ENCODE measurements at regions not wholly inside any gene's neighbourhood (a gene's known extent, or its start where the extent isn't known, plus 50 kb on each side); places are given as distances from the start of the nearest gene placed in this dataset.
"Not testable (repeated sequence)": the region's sequence is repeated elsewhere in the genome, so short reads cannot be mapped to it uniquely, and the experiment has no call there.

DNA sequence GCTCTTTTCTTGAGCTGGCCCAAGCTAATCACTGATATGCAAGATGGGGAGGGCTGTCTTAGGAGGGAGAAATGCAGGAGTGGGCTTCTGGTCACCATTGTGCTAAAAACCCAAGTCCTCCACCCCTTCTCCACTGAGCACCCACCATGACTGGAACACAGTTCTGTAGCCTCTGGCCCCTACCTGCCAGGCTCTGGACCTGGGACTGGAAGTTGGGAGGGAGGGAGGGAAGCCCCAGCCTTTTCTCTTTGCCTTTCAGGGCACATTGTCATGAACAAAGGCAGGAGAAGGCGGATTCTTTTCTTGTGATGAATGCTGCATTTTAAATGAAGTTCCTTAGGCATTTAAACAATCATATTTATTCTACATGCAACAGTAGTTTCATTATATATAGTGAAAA, 559.1 kb upstream of the TRPC7 start:
- no peak for DNase-seq

DNA sequence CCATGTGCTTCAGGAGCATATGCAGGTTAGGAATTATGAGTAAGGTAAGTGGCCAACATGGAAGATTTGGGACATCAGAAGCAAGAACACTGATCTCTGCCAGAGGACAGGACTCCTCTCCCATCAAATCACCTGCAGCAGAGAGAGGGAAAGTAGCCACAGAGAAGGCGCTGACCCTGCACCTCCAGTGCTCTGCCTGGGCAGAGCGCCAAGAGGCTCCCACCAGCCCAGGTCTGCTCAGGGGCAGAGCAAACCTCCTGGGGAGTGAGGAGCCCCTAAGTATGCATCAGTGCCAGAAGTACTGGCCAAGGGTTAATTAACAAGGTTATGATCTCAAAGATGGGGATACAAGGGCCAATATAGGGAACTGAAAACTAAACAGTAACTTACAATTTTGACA, 545.3 kb upstream of the TRPC7 start:
- no peak for DNase-seq

DNA sequence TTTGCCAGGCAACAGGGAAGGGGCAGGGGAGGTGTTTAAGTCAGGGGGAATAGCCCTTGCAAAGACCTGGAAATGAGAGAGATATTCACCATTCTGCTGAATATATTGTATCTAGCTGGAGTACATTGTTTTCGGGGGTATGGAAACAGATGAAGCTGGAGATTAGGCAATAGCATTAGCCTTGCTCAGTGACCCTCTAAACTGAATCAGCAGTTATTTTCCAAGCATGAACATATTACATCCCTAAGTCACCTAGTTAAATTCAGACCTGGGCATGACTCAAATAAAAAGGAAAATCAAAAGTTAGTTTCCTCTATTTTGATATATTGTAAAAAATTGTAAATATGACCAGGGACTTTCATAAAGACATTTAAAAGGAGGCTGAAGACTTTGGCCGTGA, 544.6 kb upstream of the TRPC7 start:
- no peak for DNase-seq

DNA sequence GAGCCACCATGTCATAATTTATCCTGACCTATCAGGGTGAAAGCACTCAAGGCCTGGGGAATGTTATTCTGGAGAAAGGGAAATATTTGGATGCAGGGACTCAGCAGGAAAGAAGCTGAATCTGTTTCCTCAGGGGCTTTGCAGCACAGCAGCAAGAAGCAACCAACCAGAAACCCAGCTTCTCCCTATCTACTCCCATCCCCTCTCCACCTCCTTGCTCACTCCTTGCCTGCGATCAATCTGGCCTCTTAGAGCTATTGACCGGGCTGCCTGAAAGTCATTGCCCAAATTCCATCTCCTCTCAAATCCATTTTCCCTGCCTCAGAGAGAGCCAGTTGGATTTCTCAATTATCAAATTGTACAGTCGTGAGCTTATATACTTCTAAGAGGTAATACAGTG, 542.0 kb upstream of the TRPC7 start:
- DNase-seq, result no peak

DNA sequence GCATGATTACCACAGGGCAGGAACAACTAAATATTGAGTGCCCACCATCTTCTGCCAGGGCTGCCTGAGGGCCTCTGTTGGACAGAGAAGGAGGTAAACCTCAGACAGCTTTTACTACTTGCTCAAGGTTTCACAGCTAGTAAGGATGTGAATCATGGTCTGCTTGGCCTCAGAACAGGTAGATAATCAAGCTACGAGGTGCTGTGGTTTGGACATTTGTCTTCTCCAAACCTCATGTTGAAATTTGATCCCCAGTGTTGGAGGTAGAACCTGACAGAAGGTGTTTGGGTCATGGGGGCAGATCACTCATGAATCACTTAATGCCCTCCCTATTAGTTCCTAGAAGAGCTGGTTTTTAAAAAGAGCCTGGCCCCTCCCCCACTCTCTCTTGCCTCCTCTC, 541.2 kb upstream of the TRPC7 start:
- DNase-seq, result no peak

DNA sequence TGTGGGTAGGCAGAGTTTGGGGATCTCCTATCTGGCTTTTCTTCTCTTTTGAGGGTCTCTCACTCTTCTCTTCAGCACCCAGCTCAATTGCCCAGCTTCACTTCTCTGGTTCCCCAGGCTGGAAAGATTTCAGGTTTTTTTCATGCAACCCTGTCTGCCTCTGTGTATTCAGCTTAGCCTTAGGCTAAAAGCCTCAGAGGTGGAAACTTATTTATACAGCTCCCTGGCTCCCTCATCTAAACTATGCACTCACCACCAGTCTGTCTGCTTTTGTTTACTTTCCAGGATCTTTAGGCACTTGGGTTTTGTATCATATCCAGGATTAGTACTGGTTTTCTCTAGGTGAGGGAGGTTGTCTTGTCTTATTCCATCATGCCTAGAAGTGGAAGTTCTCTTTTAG, 540.2 kb upstream of the TRPC7 start:
- no peak for DNase-seq

DNA sequence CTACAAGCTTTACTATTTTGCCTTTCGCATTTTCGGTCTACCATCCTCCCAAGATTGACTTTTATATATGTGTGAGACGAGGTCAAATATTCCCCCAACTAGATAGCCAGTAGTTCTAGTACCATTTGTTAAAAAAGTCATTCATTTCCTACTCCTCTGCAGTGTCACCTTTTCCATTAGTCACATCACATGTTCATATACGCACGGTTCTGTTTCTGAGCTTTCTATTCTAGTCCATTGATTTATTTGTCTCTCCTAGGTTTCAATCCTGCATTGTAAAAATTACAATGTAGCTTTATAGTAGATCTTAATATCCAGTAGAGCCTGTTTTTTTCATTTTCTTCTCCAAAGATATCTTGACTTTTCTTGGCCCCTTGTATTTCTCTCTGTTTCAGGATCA, 528.7 kb upstream of the TRPC7 start:
- DNase-seq, result no peak

DNA sequence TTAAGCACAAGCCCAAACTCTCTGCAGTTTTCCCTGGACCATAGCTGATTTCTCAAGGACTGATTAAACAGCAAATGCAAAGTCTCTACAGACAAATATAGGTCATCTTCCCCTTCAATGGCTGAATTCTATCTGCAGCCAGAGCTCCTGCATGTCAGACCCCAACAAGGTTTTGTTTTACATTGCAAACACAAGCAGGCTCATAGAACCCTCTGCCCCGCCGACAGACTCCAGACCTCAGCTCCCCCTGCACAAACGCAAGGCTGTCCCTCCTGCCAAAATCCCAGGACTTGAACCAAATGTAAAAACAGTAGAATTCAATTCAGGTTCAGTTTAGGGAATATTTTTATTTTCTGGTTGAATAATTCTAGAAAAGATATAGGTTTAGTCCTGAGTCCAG, 526.7 kb upstream of the TRPC7 start:
- no peak for DNase-seq

DNA sequence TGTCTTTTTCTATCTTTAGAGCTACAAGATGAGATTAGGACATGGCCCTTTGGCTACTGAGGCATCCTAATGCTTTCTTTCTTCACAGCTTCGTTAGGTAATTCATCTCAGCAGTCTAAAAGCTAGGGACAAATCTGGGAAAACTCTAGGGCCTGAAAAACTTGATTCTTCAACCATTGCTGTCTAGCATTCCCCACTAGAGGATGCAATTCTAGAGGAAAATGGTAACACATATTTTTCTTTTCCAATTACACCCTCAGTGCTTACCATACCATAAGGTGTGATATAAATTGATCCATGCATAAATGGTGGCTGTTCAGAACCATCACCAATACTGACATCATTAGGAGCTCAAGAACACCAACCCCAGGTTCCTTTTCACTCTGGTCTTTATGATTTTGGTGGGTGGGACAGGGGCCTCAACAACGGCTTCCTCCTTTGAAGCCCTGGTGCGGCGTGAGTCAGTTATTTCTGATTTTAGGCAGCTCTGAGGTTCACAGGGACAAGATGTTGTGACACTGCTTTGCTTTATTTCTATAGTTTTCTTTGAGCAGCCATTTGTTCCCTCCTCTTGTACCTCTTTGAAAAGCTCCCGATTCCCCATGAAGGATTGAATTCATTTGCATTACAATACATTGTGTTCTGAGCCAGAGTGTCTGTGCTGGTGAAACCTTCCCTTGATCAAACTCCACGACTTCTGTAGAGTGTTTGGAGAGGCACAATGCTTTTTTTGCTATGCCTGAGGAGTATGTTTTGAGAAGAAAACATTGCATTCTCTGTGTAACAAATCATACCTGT, 526.0 kb upstream of the TRPC7 start:
- DNase-seq, result no peak

DNA sequence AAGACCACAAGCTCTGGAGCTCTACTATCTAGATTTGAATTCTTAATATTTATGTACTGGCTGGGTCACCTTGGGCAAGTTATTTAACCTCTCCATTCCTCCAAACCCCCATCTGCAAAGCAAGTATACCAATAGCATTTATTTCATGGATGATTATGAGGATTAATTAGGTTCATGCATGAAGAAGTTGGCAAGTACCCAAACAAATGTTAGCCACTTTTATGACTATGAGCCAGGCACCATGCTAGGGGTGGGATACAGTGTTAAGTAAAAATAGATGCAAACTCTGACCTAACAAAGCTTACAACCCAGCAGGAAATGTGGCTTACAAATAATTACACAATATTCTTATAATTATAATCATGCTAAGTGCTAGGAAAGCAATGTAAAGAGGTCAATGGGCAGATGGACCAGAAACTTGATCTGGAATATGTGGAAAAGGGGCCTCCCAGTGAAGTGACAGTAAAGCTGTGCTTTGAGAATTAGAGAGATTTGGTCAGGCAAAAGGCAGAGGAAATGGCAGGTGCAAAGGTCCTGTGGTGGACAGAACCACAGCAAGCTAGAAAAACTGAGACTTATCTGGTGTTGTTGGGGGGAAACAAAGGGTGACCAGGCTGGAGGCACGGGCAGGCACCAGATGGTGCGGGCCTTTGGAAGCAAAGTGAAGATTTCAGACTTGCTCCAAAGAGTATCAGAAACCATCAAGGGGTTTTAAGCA, 525.2 kb upstream of the TRPC7 start:
- no peak for DNase-seq

DNA sequence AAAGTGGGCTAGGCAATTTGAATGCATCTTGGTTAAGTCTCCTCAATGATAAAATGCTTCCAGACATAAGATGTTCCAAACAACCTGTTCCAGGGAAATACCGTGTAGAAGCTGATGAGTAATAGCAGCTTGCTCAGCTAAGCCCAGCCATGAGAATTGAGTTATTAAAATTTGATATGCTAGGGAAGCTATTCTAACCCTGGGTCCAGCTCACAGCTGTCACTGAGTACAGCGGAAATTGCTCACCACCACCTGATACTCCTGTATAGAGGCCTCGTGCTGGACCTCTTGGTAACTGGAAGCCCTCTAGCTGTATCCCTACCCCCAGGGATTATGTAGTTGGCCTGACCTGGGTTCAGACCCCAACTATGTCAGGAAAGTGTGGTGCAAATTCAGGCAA, 521.3 kb upstream of the TRPC7 start:
- DNase-seq, result peak; percentile 32

DNA sequence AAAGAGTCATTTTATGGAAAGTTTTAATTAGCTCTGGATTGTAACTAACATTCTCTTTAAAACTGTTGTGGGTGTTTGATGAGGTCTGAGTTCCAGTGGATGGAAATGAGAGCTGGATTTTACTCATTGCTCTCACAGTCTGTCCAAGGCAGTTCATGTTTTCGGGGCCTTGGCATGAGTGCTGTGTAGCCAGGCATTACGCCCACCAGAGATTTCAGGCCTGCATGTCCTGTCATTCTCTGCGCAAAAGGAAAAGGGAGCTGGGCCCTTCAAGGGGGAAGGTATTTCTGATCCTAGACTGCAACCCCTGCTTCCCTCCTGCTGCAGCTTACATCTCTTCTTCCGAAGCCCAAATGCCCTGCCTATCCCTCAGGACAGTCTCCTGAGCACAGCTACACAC, 499.6 kb upstream of the TRPC7 start:
- no peak for DNase-seq

DNA sequence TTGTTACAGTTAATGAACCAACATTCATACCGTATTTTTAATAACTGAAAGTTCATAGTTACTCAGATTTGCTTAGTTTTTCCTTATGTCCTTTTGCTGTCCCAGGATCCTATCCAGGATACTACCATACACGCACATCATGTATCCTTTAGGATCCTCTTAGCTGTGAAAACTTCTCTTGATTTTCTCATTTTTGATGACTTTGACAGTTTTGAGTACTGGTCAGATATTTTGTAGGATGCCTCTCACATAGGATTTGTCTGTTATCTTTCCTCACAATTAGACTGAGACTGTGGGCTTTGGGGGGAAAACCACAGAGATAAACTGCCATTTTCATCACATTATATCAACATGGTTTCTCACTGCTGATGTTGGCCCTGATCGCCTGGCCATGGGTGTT, 491.3 kb upstream of the TRPC7 start:
- no peak for DNase-seq

DNA sequence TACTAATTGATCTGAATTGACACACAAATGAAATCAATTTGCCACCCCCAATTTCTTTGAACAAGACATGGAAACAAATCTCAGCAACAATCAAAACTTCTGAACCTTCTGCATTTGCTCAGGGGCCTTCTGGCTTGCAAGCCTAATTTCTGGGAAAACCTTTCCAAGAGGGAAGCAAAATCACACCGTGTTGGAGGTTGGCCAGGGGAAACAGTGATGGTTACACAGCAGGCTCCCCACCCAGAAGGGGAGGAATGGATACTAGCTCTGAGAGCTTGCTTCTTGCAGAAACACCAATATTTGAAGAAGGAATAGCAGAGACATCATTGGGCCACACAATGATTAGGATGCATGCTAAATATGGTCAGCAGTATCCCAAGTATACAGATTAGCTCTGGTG, 488.6 kb upstream of the TRPC7 start:
- DNase-seq, result peak; percentile 27

DNA sequence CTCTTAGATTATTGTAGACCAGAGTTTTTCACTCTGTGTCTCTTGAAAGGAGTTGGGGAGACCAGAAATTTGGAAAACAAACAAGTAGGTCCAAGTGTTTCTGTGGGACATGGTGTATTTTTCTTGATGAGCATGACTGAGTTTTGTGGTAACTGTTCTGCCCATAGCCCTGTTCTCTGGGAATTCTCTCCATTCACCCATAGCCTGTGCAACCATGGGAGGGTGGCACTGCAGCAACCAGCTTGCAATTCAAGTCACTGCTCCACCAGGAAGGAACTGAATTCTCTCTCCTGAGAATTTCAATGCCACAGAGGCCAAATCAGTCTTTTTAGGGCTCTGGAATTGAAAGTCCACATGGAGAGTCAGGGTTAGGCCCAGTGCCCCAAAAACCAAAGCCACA, 475.3 kb upstream of the TRPC7 start:
- no peak for DNase-seq

DNA sequence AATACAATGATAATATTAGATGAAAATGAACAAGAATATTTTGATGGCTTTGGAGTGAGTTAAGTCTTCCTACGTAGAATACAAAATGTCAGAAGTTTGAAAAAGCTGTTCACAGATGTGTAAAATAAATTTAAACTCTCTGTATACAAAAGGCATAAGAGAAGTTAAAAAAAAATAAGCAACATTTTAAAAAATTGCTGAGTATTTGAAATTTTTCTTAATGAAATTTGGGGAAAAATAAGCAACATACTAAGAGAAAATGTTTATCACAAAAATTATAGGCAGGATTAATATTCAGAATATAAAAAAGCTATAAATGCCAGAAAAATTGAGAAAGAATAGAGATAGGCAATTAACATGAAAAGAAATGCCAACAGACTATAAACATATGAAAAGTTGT, 470.7 kb upstream of the TRPC7 start:
- DNase-seq, result no peak

DNA sequence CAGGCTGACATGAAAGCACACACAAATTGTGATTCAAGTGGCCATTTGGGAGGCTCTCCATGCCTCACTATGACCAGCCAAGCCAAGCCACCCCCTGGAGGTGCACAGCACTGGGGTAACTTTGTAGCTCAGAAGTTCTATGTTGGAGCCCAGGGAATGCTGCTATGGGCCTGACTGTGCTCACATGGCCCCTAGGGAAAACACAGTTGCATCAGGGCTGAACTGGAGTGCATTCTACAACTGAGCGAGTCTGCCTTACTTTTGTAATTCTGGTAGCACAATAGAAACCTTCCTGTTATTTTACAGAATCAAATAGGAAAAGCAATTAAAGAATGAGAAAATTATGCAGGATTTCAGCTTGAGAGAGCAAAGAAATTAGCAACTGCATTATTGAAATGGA, 455.5 kb upstream of the TRPC7 start:
- no peak for DNase-seq

DNA sequence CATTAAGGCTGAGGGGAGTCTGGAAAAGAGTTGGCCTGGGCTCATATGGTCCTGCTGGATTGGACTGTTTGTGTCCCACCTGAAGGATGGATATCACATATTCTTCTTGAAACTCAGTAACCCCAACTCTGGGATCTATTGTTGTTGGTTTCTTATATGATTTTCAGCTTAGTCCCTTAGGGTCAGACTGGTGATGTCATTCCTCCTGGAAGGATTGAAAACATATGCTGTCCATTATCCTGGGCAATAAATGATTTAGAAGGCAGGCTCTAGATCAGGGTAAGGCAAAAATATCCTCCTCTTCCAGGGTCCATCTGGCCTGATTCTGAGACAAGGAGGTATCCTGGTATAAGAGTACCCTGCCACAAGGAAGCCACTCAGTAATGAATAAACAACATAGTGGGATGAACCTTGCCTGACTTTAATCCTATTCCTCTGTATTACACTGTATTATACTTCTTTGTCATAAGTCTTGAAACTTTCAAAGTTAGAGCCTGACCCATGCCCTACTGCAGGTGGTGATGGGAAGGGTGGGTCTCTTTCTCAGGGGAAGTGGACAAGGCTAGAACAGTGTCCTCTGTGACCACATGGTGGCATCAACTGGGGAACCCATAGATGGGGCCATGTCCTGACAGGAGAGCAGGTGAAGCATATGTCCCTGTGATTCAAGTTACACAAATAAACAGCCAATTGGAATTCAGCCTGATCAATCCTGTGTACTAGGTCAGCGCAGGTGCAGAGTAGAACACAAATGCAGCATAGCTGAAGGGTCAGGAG, 454.4 kb upstream of the TRPC7 start:
- DNase-seq, result no peak

DNA sequence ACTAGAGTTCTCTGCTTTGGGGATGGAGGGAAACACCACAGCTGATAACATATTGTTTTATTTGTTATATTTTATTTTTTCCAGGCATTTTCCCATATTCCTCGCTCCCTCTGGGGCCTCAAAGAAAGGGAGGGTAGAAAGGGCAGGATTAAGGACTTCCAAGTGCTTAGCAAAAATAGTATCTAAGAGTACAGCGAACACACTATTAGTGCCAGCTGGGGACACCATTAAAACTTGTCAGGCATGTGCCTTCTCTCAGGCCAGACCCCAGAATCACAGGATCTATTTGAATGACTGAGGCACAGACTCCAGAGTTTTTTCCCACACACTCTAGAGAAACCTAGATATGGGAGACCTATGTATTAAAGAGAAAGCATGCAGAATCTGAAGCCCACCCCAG, 451.0 kb upstream of the TRPC7 start:
- no peak for DNase-seq

DNA sequence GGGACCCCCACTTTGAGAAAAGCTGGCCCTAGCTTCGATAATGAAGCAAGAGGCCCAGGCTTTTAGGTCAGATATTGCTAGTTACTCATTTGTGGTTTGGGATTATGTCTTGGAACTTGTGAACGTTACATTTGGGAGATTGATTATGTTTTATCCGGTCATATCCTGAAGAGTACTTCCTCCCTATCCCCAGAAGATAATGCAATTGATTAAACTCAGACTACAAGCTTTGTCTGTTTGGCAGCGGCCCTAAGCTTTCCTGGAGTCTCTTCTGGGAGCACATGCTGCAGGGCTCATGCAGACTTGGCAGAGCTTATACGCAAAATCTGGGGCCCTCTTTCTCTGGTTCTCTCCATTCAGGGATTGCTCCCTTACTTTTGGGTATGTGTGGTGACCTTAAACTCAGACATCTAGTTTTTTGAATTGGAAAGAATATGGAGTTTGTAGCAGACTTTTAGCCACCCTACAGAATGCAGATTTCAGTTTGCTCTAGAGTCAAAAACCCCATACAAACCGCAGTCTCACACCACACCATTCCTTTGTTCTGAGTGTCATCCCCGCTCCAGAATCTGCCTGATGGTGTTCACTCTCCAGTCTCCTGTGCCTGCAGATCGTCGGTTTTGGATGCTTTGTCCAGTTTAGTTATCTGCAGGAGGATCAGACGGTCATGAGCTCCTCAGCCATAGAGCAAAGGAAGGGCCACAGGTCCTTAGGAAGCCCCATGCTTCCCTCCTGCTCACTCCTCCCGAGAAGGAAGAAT, 449.5 kb upstream of the TRPC7 start:
- peak; percentile 75 for DNase-seq

DNA sequence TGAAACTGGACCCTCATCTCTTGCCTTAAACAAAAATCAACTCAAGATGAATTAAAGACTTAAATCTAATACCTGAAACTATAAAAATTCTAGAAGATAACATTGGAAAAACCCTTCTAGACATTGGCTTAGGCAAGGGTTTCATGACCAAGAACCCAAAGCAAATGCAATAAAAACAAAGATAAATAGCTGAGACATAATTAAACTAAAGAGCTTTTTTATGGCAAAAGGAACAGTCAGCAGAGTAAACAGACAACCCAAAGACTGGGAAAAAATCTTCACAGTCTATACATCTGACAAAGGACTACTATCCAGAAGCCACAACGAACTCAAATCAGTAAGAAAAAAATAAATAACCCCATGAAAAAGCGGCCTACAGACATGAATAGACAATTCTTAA, 446.9 kb upstream of the TRPC7 start:
- DNase-seq, result not testable (repeated sequence)

DNA sequence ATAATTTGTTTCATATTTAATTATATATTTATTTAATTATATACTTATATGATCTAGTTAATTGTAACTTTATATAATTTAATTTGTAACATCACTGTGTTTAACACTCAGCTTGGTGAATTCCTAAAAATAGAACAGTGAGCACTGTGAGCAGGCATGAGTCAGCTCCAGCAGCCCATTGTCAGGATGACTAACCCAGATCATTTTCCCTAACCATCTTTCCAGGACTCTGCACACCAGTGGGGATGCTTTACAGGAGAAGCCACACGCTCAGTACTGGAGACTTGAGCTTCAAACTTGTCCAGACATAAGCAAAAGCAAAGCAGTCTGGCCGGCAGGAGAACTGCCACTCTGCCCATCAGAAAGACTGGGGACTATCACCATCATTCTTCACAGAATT, 446.2 kb upstream of the TRPC7 start:
- DNase-seq, result no peak

DNA sequence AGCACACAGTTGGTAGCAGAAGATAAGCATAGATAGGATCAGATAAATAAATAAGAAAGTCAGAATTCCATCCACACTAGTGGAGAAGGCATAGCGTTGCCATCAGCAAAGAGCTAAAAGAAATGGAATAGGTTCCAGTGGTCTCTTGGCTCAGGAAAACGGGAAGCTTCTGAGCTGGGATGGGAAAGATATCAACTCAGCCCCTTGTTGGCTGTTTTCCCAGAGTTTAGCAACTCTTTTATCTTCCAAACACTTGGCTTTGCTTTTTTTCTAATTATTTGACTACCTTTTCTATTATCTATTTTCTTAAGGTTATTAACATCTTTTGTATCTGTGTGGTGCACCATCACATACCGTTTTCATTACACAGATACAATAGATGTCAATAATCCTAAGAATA, 445.7 kb upstream of the TRPC7 start:
- DNase-seq, result no peak

Data from right hindlimb (tissue), 1 donor.